HepG2 (cell line): ENCODE measurements at regions not wholly inside any gene's neighbourhood (a gene's known extent, or its start where the extent isn't known, plus 50 kb on each side); places are given as distances from the start of the nearest gene placed in this dataset.

Experiments used
- ATAC-seq: fragments of 200-7000 bp; cut with Tn5 transposase; 3 replicates; pipeline ENCODE4 v1.9.1; 2020; ENCODE audit warnings: mild to moderate bottlenecking, moderate library complexity
- BruUV-seq: library from RNA; stranded (reverse); fragments of 400-500 nt; replicated peaks from 2 replicates; lab custom pipeline; 2021; lab: Mats Ljungman, UMichigan
- CTCF ChIA-PET: fragments of 300-600 bp; formaldehyde crosslinking; extraction: SDS; loops from one replicate; lab custom pipeline; 2021; ENCODE audit warnings: low total read pairs, inconsistent platforms, low intra/inter-chr PET ratio; lab: Yijun Ruan, JAX
- POLR2A ChIA-PET: fragments of 350-600 bp; sonication (Branson Sonifier 250); formaldehyde crosslinking; loops from one replicate; lab custom pipeline; 2020; ENCODE audit warnings: antibody characterized with exemption, inconsistent platforms; lab: Yijun Ruan, JAX
- DNase-seq: peaks from one replicate; pipeline ENCODE4 v3.0.0-alpha.2; 2015; ENCODE audit warnings: low spot score
- FAIRE-seq: peaks from 3 replicates; lab custom pipeline; 2011; peaks lifted over from hg19 to GRCh38; lab: Jason Lieb, UNC
- H2AFZ ChIP-seq: one replicate; pipeline ENCODE4 v1.6.1; 2011; ENCODE audit warnings: low read length, inconsistent platforms
- H3K27ac ChIP-seq: fragments of 300-600 bp; 3 replicates; pipeline ENCODE4 v1.8.0; 2011; ENCODE audit warnings: mixed run types, mild to moderate bottlenecking, mixed read lengths, low read length, inconsistent platforms; ENCODE audit not compliant: insufficient read depth; ENCODE audit errors: extremely low read length
- H3K27me3 ChIP-seq, 2 experiments: fragments of 200-600 bp in 1 of 2; 2 replicates in 1 of 2; 3 replicates in 1 of 2; pipeline versions ENCODE4 v1.6.0 to v1.8.0; 2011; ENCODE audit warnings: low read length in 2 of 2, mild to moderate bottlenecking in 2 of 2, moderate library complexity in 2 of 2, inconsistent platforms in 1 of 2; ENCODE audit not compliant: insufficient read depth in 2 of 2, control insufficient read depth in 1 of 2
- H3K36me3 ChIP-seq, 2 experiments: fragments of 200-600 bp in 1 of 2; replicated peaks in 1 of 2; 2 replicates in 1 of 2; 3 replicates in 1 of 2; pipeline versions ENCODE4 v1.5.1 to v1.8.0; 2011; ENCODE audit warnings: low read length in 2 of 2, inconsistent platforms in 1 of 2; ENCODE audit not compliant: insufficient read depth in 2 of 2, control insufficient read depth in 1 of 2
- H3K4me1 ChIP-seq: 2 replicates; pipeline ENCODE4 v1.5.1; 2012; ENCODE audit warnings: low read length, inconsistent platforms; ENCODE audit not compliant: insufficient read depth
- H3K4me2 ChIP-seq: 2 replicates; pipeline ENCODE4 v1.6.0; 2011; ENCODE audit warnings: low read depth, low read length, inconsistent platforms
- H3K4me3 ChIP-seq, 3 experiments: fragments of 200-600 bp in 1 of 3; sonication (generic), shearing (Covaris generic) in 1 of 3; replicated peaks in 1 of 3; 2 replicates each; pipeline ENCODE4 v1.5.1; 2011 to 2016; ENCODE audit warnings: low read length in 3 of 3, inconsistent platforms in 2 of 3, low read depth in 2 of 3, mild to moderate bottlenecking in 2 of 3, control low read depth in 1 of 3, mixed read lengths in 1 of 3; ENCODE audit not compliant: insufficient read depth in 1 of 3
- H3K79me2 ChIP-seq: one replicate; pipeline ENCODE4 v1.6.1; 2011; ENCODE audit warnings: low read length, inconsistent platforms; ENCODE audit not compliant: insufficient read depth
- H3K9ac ChIP-seq: 2 replicates; pipeline ENCODE4 v1.6.0; 2011; ENCODE audit warnings: mild to moderate bottlenecking, low read depth, low read length, inconsistent platforms; ENCODE audit not compliant: insufficient read depth
- H3K9me3 ChIP-seq: 2 replicates; pipeline ENCODE4 v1.5.1; 2012; ENCODE audit warnings: mild to moderate bottlenecking, low read length
- H4K20me1 ChIP-seq: 2 replicates; pipeline ENCODE4 v1.6.0; 2011; ENCODE audit warnings: inconsistent platforms, mild to moderate bottlenecking, low read length, moderate library complexity; ENCODE audit not compliant: insufficient read depth
- DR1 ChIP-seq: sonication (generic); formaldehyde crosslinking; IDR thresholded peaks from 2 replicates; pipeline ENCODE4 v1.8.0; 2021; ENCODE audit warnings: mild to moderate bottlenecking, missing genetic modification reagents, inconsistent platforms
- TAF1 ChIP-seq: sonication (generic); formaldehyde crosslinking; IDR thresholded peaks from 2 replicates; pipeline ENCODE4 v1.4.0; 2020; ENCODE audit warnings: missing genetic modification reagents
- ZNF570 ChIP-seq: sonication (generic); formaldehyde crosslinking; IDR thresholded peaks from 2 replicates; pipeline ENCODE4 v1.4.0; 2020; ENCODE audit warnings: mild to moderate bottlenecking, missing genetic modification reagents, borderline replicate concordance
- WGBS: methylation state at CpG from one replicate; pipeline ENCODE4 v1.1.6; 2017; ENCODE audit warnings: low lambda C conversion rate; 5-methylcytosine and 5-hydroxymethylcytosine counted together
- in situ Hi-C: cut with HindIII; loops from 2 replicates; pipeline ENCODE4 v1.10.0; 2017; ENCODE audit warnings: low pct_unique_long_range_greater_than_20kb; ENCODE audit not compliant: extremely low pct_ligation_motif_present
- intact Hi-C: fragments of 100-400 bp; cut with micrococcal nuclease; formaldehyde crosslinking; loops from one replicate; pipeline ENCODE4 v1.10.0; 2022; ENCODE audit not compliant: unreplicated experiment
- TF ChIP-seq, protein P1 (sequence below): sonication (generic); formaldehyde crosslinking; IDR thresholded peaks from 2 replicates; pipeline ENCODE4 v1.4.0; 2020; ENCODE audit warnings: mild to moderate bottlenecking, missing genetic modification reagents
- TF ChIP-seq, protein P2 (sequence below), 2 experiments: fragments of 450-650 bp in 1 of 2; sonication (generic) in 1 of 2; formaldehyde crosslinking in 1 of 2; IDR thresholded peaks; 2 replicates each; pipeline versions ENCODE4 v1.6.1 to v1.8.0; 2016 to 2022; ENCODE audit warnings: antibody characterized with exemption in 1 of 2, mild to moderate bottlenecking in 1 of 2, missing genetic modification reagents in 1 of 2

DNA sequence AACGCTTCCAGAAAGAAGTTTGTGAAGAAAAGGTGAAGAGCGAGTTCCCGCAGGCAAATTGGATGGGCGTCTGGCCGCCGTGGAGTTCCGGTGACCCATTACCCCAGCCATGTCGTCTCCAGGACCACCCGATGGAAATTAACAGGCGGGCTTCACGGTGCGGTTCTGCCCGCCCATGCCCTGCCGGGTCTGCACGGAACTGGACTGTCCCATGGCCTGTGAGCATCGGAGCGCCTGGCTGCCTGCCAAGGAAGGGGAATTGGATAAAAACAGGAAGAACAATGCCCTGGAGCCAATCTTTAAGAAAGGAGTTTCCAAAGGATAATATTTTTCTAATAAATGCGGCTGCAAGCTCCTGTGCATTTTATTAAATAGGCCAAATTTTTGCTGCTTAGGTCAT, 319.8 kb upstream of the SLC7A11 start (continued):
- TF ChIP-seq, protein P1, sequence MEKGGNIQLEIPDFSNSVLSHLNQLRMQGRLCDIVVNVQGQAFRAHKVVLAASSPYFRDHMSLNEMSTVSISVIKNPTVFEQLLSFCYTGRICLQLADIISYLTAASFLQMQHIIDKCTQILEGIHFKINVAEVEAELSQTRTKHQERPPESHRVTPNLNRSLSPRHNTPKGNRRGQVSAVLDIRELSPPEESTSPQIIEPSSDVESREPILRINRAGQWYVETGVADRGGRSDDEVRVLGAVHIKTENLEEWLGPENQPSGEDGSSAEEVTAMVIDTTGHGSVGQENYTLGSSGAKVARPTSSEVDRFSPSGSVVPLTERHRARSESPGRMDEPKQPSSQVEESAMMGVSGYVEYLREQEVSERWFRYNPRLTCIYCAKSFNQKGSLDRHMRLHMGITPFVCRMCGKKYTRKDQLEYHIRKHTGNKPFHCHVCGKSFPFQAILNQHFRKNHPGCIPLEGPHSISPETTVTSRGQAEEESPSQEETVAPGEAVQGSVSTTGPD (CRISPR knock-in tag), result no peak
- TF ChIP-seq DR1 (CRISPR knock-in tag) (no peak), ZNF570 (CRISPR knock-in tag) (no peak), TAF1 (CRISPR knock-in tag) (no peak)

DNA sequence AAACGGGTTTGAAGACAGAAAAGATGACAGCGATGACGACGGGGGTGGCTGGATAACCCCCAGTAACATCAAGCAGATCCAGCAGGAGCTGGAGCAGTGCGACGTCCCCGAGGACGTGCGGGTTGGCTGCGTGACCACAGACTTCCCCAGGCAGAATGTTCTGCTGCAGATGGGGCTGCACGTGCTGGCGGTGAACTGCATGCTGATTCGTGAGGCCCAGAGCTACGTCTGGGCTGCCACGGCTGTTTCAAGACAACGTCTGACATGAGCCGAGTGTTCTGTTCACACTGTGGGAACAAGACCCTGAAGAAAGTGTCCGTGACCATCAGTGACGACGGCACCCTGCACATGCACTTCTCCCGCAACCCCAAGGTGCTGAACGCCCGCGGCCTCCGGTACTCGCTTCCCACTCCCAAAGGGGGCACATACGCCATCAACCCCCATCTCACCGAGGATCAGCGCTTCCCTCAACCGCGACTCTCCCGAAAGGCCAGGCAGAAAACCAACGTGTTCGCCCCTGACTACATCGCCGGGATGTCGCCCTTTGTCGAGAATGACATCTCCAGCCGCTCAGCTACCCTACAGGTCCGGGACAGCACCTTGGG, 319.2 kb upstream of the SLC7A11 start:
- DNase-seq (no peak), FAIRE-seq (no peak), ATAC-seq (no peak)
- no peaks in the 10 kb centered on the region for H3K79me2 ChIP-seq
- intact Hi-C loops (no loop called here), in situ Hi-C loops (no loop called here)
- no peak overlapping the region for H3K4me3 ChIP-seq
- H4K20me1 ChIP-seq, result no peaks in the 10 kb centered on the region
- 75% methylated on average over 37 of the region's 40 CpGs for WGBS
- no peaks in the 10 kb centered on the region for H3K4me1 ChIP-seq
- ChIA-PET CTCF (no interaction called here), POLR2A (no interaction called here)
- H3K9ac ChIP-seq, result no peak overlapping the region
- H3K36me3 ChIP-seq, result no peaks in the 10 kb centered on the region
- no TSS peak for BruUV-seq
- H3K27me3 ChIP-seq, result no peaks in the 10 kb centered on the region
- H3K4me2 ChIP-seq, result no peak overlapping the region
- TF ChIP-seq, protein P2, sequence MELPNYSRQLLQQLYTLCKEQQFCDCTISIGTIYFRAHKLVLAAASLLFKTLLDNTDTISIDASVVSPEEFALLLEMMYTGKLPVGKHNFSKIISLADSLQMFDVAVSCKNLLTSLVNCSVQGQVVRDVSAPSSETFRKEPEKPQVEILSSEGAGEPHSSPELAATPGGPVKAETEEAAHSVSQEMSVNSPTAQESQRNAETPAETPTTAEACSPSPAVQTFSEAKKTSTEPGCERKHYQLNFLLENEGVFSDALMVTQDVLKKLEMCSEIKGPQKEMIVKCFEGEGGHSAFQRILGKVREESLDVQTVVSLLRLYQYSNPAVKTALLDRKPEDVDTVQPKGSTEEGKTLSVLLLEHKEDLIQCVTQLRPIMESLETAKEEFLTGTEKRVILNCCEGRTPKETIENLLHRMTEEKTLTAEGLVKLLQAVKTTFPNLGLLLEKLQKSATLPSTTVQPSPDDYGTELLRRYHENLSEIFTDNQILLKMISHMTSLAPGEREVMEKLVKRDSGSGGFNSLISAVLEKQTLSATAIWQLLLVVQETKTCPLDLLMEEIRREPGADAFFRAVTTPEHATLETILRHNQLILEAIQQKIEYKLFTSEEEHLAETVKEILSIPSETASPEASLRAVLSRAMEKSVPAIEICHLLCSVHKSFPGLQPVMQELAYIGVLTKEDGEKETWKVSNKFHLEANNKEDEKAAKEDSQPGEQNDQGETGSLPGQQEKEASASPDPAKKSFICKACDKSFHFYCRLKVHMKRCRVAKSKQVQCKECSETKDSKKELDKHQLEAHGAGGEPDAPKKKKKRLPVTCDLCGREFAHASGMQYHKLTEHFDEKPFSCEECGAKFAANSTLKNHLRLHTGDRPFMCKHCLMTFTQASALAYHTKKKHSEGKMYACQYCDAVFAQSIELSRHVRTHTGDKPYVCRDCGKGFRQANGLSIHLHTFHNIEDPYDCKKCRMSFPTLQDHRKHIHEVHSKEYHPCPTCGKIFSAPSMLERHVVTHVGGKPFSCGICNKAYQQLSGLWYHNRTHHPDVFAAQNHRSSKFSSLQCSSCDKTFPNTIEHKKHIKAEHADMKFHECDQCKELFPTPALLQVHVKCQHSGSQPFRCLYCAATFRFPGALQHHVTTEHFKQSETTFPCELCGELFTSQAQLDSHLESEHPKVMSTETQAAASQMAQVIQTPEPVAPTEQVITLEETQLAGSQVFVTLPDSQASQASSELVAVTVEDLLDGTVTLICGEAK (IDR thresholded peaks at IDR 0.05), result no peak
- TF ChIP-seq, protein P2 (CRISPR knock-in tag; IDR thresholded peaks at IDR 0.05), result no peak
- TF ChIP-seq, all 625 proteins: peak for 0
- Histone ChIP-seq H2AFZ (no peak overlapping the region), H3K27ac (no peak overlapping the region), H3K9me3 (no peaks in the 10 kb centered on the region)
